ENCODE measurements at regions not wholly inside any gene's neighbourhood (a gene's known extent, or its start where the extent isn't known, plus 50 kb on each side); places are given as distances from the start of the nearest gene placed in this dataset.
A peak's percentile ranks its signal among the peaks of the same experiment; 100 is the strongest.

DNA sequence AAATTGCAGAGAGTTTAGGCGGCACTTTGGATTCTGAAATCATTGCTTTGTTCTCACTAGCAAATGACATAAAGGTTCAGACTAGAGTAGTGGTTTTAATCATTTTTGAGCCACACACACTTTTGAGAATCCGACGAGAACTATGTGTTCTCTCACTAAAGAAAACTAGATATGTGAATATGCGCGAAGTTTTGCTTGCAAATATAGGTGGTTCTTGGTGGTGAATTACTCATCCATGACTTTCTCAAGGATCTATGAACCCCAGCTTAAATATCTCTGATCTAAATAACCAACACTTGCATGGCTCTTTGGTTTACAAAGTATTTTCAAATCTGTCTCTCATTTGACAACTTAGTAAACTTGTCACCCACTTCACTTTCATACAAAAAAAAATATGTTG is 54.8 kb downstream of the NOG start:
- DNase-seq (ENCODE audit: low spot score) = no peak

DNA sequence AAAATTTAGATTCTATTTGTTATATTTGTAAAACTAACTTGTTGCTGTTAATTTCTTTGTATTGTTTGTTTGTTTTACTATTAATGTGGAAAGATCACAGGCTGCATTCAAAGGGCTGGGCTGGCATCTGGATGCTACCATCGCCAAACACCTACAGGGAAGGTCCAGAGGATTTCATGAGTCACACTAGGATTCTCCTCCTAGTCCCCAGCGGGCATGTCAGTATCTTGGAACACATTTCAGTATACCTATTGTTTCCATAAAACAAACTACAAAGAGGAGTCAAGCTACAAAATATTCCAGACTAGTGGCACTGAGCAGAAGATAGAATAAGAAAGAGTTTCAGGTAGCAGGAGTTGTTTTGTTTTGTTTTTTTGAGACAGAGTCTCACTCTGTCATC is 55.3 kb downstream of the NOG start:
- DNase-seq (ENCODE audit: low spot score) = no peak

GRCh38 chr17:56652628-56653027 is 59.1 kb downstream of the NOG start:
- no peak for DNase-seq (ENCODE audit: low spot score)

DNA sequence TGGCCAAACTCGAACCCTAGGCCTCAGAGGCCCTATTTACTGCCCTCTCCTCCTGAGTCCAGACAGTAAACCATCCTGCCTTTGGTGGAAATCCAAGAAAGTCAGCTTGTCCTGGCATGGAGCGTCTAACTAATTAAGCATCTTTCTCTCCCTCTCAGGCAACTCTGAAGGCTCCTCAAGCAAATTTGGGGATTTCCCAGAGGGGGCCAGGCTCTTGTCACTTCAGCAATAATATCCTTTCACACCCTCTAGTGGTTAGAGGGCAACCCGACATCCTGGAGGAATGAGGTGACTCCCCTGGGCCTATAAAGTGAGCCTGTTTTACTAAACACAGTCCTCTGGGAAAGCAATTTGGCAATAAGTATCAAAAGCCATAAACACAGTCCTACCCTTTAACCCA is 60.4 kb downstream of the NOG start:
- DNase-seq (ENCODE audit: low spot score) = peak; percentile 30

DNA sequence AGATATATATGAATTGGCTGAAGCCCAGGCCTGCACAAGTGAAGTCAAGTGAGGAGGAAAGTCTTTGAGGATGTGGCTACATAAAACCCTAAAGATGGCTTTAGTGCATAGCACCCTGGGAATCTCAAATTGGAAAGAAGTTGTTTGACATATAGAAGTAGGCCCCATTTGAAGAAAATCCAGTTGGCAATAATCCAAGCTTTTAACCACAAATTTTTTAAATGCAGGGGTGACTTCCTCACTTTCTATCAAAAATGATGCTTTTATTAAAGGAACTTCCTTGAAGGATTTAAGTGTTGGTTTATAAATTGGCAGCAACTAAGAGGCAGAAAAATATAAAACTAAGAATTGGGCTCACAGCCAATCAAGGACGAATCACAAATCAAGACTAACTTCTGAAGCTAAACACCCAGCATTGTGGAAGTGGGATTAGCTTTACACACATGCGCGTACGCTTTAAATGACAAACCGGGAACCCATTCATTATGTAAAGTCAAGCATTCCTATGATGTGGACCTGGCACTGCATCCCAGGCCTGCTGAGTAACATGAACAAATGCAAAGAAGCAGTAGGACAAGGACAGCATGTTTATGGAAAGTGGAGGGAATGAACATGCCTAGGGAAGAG is 63.3 kb downstream of the NOG start:
- DNase-seq (ENCODE audit: low spot score) = no peak

- DNase-seq (ENCODE audit: low spot score) = no peak
Measured at GRCh38 chr17:56658648-56659047, 65.1 kb downstream of the NOG start.

- DNase-seq (ENCODE audit: low spot score) = no peak
Measured at GRCh38 chr17:56659622-56660021, 66.1 kb downstream of the NOG start.

DNA sequence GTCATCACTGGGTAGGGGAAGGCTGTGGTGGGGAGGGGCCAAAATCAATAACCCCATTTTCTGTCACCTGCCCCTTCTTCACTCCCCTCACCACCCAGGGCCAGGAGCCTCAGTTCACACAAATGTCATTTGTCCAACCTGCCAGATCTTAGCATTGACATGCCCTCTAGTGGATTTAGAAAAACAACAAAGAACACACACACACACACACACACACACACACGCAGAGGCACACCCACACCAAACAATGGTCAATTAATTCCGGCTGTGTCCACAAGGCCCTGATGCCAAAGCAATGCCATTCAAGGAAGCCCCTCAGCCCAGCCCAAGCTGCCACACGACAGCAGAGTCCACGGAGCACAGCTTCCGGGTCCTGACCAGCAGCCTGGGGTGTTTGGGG is 68.4 kb downstream of the NOG start:
- no peak for DNase-seq (ENCODE audit: low spot score)

- no peak for DNase-seq (ENCODE audit: low spot score)
Measured at GRCh38 chr17:56665864-56666263, 72.4 kb downstream of the NOG start.

GRCh38 chr17:56667925-56668458 is 74.5 kb downstream of the NOG start:
- DNase-seq (ENCODE audit: low spot score) = no peak

- no peak for DNase-seq (ENCODE audit: low spot score)
Measured at GRCh38 chr17:56672195-56672594, 78.7 kb downstream of the NOG start.

DNA sequence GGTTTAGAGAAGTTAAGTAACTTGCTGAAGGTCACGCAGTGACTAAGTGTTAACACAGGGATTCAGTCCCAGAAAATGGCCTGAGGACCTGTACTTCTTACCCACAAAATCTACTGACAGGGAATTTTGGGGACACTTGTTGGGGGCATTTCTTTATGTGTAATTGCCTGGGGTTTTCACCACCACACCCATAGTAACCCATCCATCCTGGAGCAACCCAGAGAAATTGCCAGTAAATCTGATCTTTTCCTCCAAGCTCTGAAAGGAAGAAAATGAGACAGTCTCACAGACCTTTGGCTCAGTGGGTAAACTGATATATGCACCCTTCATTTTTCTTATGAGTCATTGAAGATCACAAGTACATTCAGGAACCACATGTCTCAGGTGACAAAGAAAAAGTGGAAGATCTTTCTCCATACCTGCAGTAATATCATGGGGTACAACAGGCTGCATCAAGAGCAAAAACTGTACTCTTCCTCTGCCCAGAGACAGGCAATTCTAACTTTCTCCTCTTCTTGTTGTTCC is 81.0 kb downstream of the NOG start:
- no peak for DNase-seq (ENCODE audit: low spot score)

DNA sequence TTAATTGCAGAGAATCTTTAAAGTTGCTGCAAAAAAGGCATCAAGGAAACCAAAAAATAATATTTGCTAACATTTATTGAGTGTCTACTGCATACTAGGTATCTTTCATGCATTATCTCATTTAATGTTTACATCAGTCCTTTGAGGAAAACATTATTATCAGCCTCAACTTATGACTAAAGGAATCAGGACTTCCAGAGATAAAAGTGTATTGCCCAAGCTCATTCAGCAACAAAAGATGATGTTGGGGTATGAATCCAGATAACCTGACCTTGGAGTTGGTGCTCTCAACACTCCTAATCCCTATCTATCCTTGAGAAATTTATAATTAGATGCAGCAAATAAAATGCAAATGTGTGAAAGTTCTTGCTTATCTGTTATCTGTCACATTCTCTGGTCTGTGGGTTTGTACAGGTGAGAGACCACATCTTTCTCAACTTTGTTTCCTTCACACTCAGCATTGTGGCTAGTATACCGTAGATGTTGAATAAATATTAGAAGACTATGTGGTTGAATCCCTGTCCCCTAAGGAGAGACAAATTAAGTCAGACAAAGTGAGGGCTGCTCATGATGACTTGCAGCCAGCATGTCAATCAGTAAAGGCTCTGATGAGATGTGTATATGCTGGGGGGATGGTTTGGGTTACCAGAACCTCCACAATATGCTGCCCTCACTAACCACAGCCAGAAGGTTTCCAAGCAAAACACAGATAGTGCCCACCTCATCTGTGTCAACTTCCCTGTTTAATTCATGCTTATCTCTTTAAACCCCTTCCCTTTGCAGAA is 82.6 kb downstream of the NOG start:
- DNase-seq (ENCODE audit: low spot score) = no peak

- DNase-seq (ENCODE audit: low spot score) = no peak
Measured at GRCh38 chr17:56676810-56677209, 83.3 kb downstream of the NOG start.

- DNase-seq (ENCODE audit: low spot score) = no peak
Measured at GRCh38 chr17:56678249-56679114, 85.0 kb downstream of the NOG start.

- peak; percentile 22 for DNase-seq (ENCODE audit: low spot score)
Measured at GRCh38 chr17:56679115-56679776, 85.7 kb downstream of the NOG start.

GRCh38 chr17:56679777-56680422 is 86.4 kb downstream of the NOG start:
- DNase-seq (ENCODE audit: low spot score) = no peak

DNA sequence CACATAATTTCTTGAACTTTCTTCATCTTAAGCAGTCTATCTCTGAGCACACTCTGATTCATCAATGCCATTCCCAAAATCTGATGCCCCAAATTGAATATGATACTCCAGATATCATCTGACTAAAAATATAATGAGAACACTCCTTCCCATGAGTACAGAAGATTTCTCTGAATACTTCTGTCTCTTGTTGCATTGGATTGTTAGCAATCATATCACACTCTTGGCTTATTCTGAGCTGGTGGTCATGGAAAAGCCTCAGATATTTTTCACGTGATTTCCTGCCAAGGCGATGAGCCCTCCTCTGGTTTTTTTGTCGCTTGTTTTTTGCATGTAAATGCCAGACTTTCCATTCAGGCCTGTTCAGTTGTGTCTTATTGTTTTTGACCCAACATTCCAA is 87.2 kb downstream of the NOG start:
- no peak for DNase-seq (ENCODE audit: low spot score)

- DNase-seq (ENCODE audit: low spot score) = no peak
Measured at GRCh38 chr17:56681561-56682266, 88.2 kb downstream of the NOG start.

GRCh38 chr17:56688151-56688550 is 94.7 kb downstream of the NOG start:
- DNase-seq (ENCODE audit: low spot score) = no peak

Data from germinal center (tissue), 1 donor.